Large intestine (tissue), 3 donors: ENCODE measurements at regions not wholly inside any gene's neighbourhood (a gene's known extent, or its start where the extent isn't known, plus 50 kb on each side); places are given as distances from the start of the nearest gene placed in this dataset.

Source experiments
- DNase-seq, 2 donors: peaks; one replicate each; pipeline versions ENCODE4 v3.0.0 to v3.0.0-alpha.2; 2013
- H3K27ac ChIP-seq: one replicate; pipeline ENCODE4 v1.5.1; 2013; ENCODE audit warnings: low read length
- H3K27me3 ChIP-seq: 2 replicates; pipeline ENCODE4 v1.6.1; 2013; ENCODE audit warnings: low read length; ENCODE audit not compliant: control insufficient read depth, insufficient read depth
- H3K36me3 ChIP-seq: 2 replicates; pipeline ENCODE4 v1.6.1; 2013; ENCODE audit warnings: low read length; ENCODE audit not compliant: control insufficient read depth, insufficient read depth
- H3K4me1 ChIP-seq: one replicate; pipeline ENCODE4 v1.6.1; 2013; ENCODE audit warnings: low read length; ENCODE audit not compliant: control insufficient read depth, insufficient read depth
- H3K4me3 ChIP-seq: one replicate; pipeline ENCODE4 v1.5.1; 2013; ENCODE audit warnings: low read length
- H3K9me3 ChIP-seq: one replicate; pipeline ENCODE4 v1.6.1; 2013; ENCODE audit warnings: mild to moderate bottlenecking, low read depth, low read length, moderate library complexity; ENCODE audit not compliant: control insufficient read depth
- WGBS: methylation state at CpG from one replicate; pipeline ENCODE4 v1.1.5; 2013; ENCODE audit warnings: low lambda C conversion rate; ENCODE audit not compliant: insufficient coverage; 5-methylcytosine and 5-hydroxymethylcytosine counted together

- no peaks in the 10 kb centered on the region for H3K36me3 ChIP-seq
- no peak overlapping the region for H3K4me3 ChIP-seq
- no peak for DNase-seq
- no peak overlapping the region for H3K27ac ChIP-seq
- H3K27me3 ChIP-seq, result no peaks in the 10 kb centered on the region
- H3K9me3 ChIP-seq, result no peaks in the 10 kb centered on the region
- no peaks in the 10 kb centered on the region for H3K4me1 ChIP-seq
- no CpG with 5 or more reads among the region's 2 CpGs for WGBS
Measured at GRCh38 chr4:126451237-126451873, 1136.6 kb downstream of the FAT4 start.

GRCh38 chr4:126455865-126456264 is 1141.1 kb downstream of the FAT4 start:
- no peak for DNase-seq
- Histone ChIP-seq H3K4me1 (no peaks in the 10 kb centered on the region), H3K27me3 (no peaks in the 10 kb centered on the region), H3K36me3 (no peaks in the 10 kb centered on the region), H3K27ac (no peak overlapping the region), H3K4me3 (no peak overlapping the region), H3K9me3 (no peaks in the 10 kb centered on the region)
- 86% methylated on average over 4 of the region's 4 CpGs for WGBS

- DNase-seq, result no peak
- no CpG with 5 or more reads among the region's 1 CpG for WGBS
- H3K4me1 ChIP-seq, result no peaks in the 10 kb centered on the region
Measured at GRCh38 chr4:126458993-126459392, 1144.2 kb downstream of the FAT4 start.

GRCh38 chr4:126465341-126465740 is 1150.6 kb downstream of the FAT4 start:
- H3K27me3 ChIP-seq, result no peaks in the 10 kb centered on the region
- H3K27ac ChIP-seq, result no peak overlapping the region
- WGBS, result 100% methylated on average over 1 of the region's 1 CpG
- no peaks in the 10 kb centered on the region for H3K4me1 ChIP-seq
- no peaks in the 10 kb centered on the region for H3K36me3 ChIP-seq
- no peak overlapping the region for H3K4me3 ChIP-seq
- no peak for DNase-seq
- peaks cover 2% of the 10 kb centered on the region for H3K9me3 ChIP-seq

More at GRCh38 chr4:126458993-126459392, 1144.2 kb downstream of the FAT4 start:
- no peak overlapping the region for H3K4me3 ChIP-seq
- H3K27ac ChIP-seq, result no peak overlapping the region
- no peaks in the 10 kb centered on the region for H3K9me3 ChIP-seq
- H3K36me3 ChIP-seq, result no peaks in the 10 kb centered on the region
- no peaks in the 10 kb centered on the region for H3K27me3 ChIP-seq

- WGBS, result 100% methylated on average over 2 of the region's 2 CpGs
- no peak for DNase-seq
- Histone ChIP-seq H3K4me3 (no peak overlapping the region), H3K4me1 (no peaks in the 10 kb centered on the region), H3K27ac (no peak overlapping the region), H3K9me3 (peaks cover 2% of the 10 kb centered on the region), H3K36me3 (no peaks in the 10 kb centered on the region), H3K27me3 (no peaks in the 10 kb centered on the region)
Measured at GRCh38 chr4:126466848-126467247, 1152.1 kb downstream of the FAT4 start.

- no peak overlapping the region for H3K4me3 ChIP-seq
- WGBS, result 100% methylated on average over 1 of the region's 1 CpG
Measured at GRCh38 chr4:126468144-126468543, 1153.4 kb downstream of the FAT4 start.

GRCh38 chr4:126470862-126471261 is 1156.1 kb downstream of the FAT4 start:
- H3K4me1 ChIP-seq, result no peaks in the 10 kb centered on the region

More at GRCh38 chr4:126468144-126468543, 1153.4 kb downstream of the FAT4 start:
- H3K9me3 ChIP-seq, result peaks cover 2% of the 10 kb centered on the region
- H3K27ac ChIP-seq, result no peak overlapping the region
- H3K4me1 ChIP-seq, result no peaks in the 10 kb centered on the region
- H3K36me3 ChIP-seq, result no peaks in the 10 kb centered on the region
- no peaks in the 10 kb centered on the region for H3K27me3 ChIP-seq
- DNase-seq, result no peak

GRCh38 chr4:126475730-126476129 is 1157.0 kb upstream of the INTU start:
- Histone ChIP-seq H3K36me3 (no peaks in the 10 kb centered on the region), H3K27ac (no peak overlapping the region), H3K4me1 (no peaks in the 10 kb centered on the region), H3K27me3 (no peaks in the 10 kb centered on the region), H3K4me3 (no peak overlapping the region), H3K9me3 (peaks cover 8% of the 10 kb centered on the region)
- no peak for DNase-seq
- WGBS, result no CpG with 5 or more reads among the region's 2 CpGs

More at GRCh38 chr4:126470862-126471261, 1156.1 kb downstream of the FAT4 start:
- Histone ChIP-seq H3K27me3 (no peaks in the 10 kb centered on the region), H3K4me3 (no peak overlapping the region), H3K9me3 (peaks cover 4% of the 10 kb centered on the region), H3K27ac (no peak overlapping the region), H3K36me3 (no peaks in the 10 kb centered on the region)
- DNase-seq, result no peak
- WGBS, result no CpG with 5 or more reads among the region's 3 CpGs

- Histone ChIP-seq H3K4me1 (no peaks in the 10 kb centered on the region), H3K9me3 (peaks cover 8% of the 10 kb centered on the region), H3K4me3 (no peak overlapping the region), H3K27ac (no peak overlapping the region), H3K27me3 (no peaks in the 10 kb centered on the region), H3K36me3 (no peaks in the 10 kb centered on the region)
- DNase-seq, result no peak
- no CpG with 5 or more reads among the region's 7 CpGs for WGBS
Measured at GRCh38 chr4:126479709-126480108, 1153.0 kb upstream of the INTU start.

- Histone ChIP-seq H3K27ac (no peak overlapping the region), H3K4me3 (no peak overlapping the region), H3K9me3 (peaks cover 4% of the 10 kb centered on the region), H3K36me3 (no peaks in the 10 kb centered on the region), H3K27me3 (no peaks in the 10 kb centered on the region), H3K4me1 (no peaks in the 10 kb centered on the region)
- DNase-seq, result no peak
Measured at GRCh38 chr4:126482311-126482710, 1150.4 kb upstream of the INTU start.

- H3K4me1 ChIP-seq, result no peaks in the 10 kb centered on the region
- WGBS, result 91% methylated on average over 1 of the region's 1 CpG
Measured at GRCh38 chr4:126486377-126486776, 1146.4 kb upstream of the INTU start.

More at GRCh38 chr4:126486377-126486776, 1146.4 kb upstream of the INTU start:
- Histone ChIP-seq H3K36me3 (no peaks in the 10 kb centered on the region), H3K27me3 (no peaks in the 10 kb centered on the region), H3K27ac (no peak overlapping the region), H3K4me3 (no peak overlapping the region), H3K9me3 (peaks cover 6% of the 10 kb centered on the region)
- DNase-seq, result no peak
